ENCODE measurements at regions not wholly inside any gene's neighbourhood (a gene's known extent, or its start where the extent isn't known, plus 50 kb on each side); places are given as distances from the start of the nearest gene placed in this dataset.

DNA sequence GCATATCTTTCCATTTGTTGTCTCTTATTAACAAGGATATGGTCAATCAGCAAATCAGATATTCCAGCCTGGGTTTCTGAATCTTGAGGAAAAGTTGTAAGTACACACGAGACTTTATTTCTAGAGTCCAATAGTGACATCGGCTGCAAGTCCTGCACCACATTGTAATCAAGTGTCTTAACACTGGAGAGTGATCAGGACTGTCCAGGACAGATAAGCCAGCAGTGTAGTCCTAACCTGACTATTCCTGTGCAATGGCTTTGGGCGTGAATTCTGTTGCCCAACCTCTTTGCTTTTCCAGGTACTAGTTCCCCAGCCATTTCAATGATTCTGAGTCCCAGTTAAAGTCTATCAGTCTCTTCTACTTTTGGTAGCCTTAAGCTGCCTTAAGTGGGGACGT, 395.0 kb downstream of the PCDH10 start:
- TF ChIP-seq, protein P1, sequence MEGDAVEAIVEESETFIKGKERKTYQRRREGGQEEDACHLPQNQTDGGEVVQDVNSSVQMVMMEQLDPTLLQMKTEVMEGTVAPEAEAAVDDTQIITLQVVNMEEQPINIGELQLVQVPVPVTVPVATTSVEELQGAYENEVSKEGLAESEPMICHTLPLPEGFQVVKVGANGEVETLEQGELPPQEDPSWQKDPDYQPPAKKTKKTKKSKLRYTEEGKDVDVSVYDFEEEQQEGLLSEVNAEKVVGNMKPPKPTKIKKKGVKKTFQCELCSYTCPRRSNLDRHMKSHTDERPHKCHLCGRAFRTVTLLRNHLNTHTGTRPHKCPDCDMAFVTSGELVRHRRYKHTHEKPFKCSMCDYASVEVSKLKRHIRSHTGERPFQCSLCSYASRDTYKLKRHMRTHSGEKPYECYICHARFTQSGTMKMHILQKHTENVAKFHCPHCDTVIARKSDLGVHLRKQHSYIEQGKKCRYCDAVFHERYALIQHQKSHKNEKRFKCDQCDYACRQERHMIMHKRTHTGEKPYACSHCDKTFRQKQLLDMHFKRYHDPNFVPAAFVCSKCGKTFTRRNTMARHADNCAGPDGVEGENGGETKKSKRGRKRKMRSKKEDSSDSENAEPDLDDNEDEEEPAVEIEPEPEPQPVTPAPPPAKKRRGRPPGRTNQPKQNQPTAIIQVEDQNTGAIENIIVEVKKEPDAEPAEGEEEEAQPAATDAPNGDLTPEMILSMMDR (IDR thresholded peaks at IDR 0.05), result no peak
- no peak for TF ChIP-seq TCF7L2 (IDR thresholded peaks at IDR 0.05; ENCODE audit: low read depth, low read length)
- no peak for TF ChIP-seq POLR2AphosphoS5 (IDR thresholded peaks at IDR 0.05; ENCODE audit: low read depth, low read length)
- TF ChIP-seq, protein P2, sequence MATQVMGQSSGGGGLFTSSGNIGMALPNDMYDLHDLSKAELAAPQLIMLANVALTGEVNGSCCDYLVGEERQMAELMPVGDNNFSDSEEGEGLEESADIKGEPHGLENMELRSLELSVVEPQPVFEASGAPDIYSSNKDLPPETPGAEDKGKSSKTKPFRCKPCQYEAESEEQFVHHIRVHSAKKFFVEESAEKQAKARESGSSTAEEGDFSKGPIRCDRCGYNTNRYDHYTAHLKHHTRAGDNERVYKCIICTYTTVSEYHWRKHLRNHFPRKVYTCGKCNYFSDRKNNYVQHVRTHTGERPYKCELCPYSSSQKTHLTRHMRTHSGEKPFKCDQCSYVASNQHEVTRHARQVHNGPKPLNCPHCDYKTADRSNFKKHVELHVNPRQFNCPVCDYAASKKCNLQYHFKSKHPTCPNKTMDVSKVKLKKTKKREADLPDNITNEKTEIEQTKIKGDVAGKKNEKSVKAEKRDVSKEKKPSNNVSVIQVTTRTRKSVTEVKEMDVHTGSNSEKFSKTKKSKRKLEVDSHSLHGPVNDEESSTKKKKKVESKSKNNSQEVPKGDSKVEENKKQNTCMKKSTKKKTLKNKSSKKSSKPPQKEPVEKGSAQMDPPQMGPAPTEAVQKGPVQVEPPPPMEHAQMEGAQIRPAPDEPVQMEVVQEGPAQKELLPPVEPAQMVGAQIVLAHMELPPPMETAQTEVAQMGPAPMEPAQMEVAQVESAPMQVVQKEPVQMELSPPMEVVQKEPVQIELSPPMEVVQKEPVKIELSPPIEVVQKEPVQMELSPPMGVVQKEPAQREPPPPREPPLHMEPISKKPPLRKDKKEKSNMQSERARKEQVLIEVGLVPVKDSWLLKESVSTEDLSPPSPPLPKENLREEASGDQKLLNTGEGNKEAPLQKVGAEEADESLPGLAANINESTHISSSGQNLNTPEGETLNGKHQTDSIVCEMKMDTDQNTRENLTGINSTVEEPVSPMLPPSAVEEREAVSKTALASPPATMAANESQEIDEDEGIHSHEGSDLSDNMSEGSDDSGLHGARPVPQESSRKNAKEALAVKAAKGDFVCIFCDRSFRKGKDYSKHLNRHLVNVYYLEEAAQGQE (IDR thresholded peaks at IDR 0.05; ENCODE audit: insufficient read depth in 1 of 2, low read depth in 2 of 2, low read length in 1 of 2), result no peak
- TF ChIP-seq SIN3A (IDR thresholded peaks at IDR 0.05; ENCODE audit: borderline replicate concordance, insufficient read depth, low read depth, low read length), result no peak

Data from Panc1 (cell line).